GM19455 (cell line): ENCODE measurements at regions not wholly inside any gene's neighbourhood (a gene's known extent, or its start where the extent isn't known, plus 50 kb on each side); places are given as distances from the start of the nearest gene placed in this dataset.
"Not testable (repeated sequence)": the region's sequence is repeated elsewhere in the genome, so short reads cannot be mapped to it uniquely, and the experiment has no call there.

Experiments used
- ATAC-seq: cut with Tn5 transposase; IDR thresholded peaks from one replicate; pipeline ENCODE4 v1.9.1; 2021; ENCODE audit not compliant: unreplicated experiment

GRCh38 chr14:106599209-106599608 is 1072.8 kb downstream of the TMEM121 start:
- ATAC-seq, result no peak

DNA sequence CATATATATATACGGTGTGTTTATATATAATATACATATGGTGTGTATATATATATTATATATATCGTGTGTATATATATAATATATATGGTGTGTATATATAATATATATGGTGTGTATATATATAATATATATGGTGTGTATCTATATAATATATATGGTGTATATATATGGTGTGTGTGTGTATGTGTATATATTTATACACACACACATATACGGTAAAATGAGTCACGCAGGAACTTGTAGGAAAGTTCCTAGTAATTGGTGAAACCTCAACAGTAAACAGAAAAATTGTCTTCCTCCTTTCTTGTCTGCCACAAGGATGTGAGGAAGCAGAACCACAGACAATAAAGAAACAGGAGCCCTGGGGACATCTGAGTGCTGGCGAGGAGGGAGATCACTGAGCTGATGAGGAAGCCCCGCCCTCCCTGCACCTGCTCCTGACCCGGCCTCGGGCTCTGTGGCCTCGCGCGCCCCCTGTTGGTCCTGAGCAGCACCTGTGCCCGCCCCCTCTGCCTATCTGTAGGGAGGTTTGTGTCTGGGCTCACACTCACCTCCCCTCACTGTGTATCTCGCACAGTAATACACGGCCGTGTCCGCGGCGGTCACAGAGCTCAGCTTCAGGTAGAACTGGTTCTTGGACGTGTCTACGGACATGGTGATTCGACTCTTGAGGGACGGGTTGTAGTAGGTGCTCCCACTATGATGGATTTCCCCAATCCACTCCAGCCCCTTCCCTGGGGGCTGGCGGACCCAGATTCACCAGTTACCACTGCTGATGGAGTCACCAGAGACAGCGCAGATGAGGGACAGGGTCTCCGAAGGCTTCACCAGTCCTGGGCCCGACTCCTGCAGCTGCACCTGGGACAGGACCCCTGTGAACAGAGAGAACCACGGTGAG is 1079.4 kb downstream of the TMEM121 start:
- no peak for ATAC-seq

- ATAC-seq, result no peak
Observed at GRCh38 chr14:106606936-106607335, 1080.6 kb downstream of the TMEM121 start.

DNA sequence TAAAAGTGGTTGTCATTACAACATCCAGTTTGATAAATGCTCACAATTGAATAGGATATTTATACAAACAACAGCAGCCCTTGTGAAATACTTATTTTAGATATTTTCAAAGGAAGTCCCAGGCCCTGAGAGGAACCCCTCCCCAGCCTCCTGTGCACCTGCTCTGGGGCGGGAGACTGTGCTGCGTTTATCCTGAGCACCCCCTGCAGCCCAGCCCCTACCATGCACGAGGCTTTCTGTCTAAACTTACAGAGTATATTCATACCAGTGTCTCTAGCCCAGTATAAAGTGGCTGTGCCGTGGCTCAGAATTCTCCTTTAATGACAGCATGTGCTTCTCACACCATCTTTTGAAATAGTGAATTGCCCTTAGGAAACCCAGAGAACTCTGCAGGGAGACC is 1084.3 kb downstream of the TMEM121 start:
- no peak for ATAC-seq

DNA sequence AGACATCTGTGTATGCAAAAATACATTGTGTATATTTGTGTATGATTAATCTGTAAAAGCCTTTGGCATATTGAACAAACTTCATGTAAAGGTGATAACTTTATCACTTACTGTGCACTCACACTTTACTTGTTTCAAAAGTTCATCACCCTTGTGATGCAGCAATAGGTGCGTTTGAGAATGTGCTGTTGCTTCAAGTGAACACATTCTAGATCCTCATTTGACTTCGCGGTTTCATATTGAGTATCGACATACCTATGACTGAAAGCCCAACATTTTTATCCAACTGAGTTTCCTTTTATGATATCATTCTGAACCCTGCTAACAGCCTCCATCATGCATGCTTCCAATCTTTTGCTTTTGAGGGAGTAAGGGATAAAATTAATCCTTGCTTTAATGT is 1086.9 kb downstream of the TMEM121 start:
- no peak for ATAC-seq

DNA sequence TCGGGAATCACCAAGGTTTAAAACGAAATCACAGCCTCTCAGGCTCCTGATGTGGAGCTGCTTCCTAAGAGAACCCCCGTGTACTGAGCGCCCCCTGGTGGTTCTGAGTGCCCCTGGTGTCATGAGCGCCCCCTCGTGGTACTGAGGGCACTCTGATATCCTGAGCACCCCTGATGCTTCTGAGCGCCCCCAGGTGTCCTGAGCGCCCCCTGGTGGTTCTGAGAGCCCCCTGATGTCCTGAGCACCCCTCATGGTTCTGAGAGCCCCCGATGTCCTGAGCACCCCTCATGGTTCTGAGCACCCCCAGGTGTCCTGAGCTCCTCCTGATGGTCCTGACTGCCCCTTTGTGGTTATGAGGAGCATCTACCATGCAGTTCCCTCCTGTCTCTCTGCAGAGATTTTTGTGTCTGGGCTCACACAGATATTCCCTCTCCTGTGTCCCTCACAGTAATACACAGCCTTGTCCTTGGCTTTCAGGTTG is 1092.1 kb downstream of the TMEM121 start:
- not testable (repeated sequence) for ATAC-seq

- no peak for ATAC-seq
Observed at GRCh38 chr14:106619606-106620005, 1093.2 kb downstream of the TMEM121 start.

- ATAC-seq, result no peak
Observed at GRCh38 chr14:106620368-106620767, 1094.0 kb downstream of the TMEM121 start.

DNA sequence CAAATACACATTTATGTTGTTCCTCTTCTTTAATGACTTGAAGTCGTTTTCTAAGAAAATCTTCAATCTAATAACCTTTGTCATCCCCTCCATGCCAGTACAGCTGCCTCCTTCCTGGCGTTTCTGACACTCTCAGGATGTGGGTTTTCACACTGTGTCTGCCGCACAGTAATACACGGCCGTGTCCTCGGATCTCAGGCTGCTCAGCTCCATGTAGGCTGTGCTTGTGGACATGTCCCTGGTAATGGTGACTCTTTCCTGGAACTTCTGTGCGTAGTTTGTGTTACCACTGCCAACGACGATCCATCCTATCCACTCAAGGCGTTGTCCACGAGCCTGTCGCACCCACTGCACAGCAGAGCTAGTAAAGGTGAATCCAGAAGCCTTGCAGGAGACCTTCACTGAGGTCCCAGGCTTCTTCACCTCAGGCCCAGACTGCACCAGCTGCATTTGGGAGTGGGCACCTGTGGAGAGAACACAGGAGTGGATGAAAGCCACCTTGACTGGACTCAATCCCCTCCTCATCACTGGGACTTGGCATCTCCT is 1095.9 kb downstream of the TMEM121 start:
- ATAC-seq, result no peak

DNA sequence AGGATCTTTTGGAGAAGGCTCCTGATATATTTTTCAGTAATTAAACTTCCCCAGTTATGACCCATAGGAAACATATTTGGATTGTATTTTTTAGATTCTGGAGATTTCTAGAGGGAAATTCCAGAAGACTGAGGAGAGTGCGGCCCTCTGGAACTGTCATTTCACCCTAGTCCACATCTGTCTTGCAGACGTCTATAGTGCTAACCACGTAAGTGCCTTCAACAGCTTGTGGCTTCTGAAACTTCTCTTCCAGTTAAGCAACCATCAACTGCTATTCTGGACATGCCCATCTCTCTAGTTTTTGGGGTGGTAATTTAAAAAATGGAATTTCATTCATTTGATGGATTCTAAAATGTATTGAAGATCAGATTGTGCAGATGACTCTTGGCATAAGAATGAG is 1098.8 kb downstream of the TMEM121 start:
- ATAC-seq, result no peak

DNA sequence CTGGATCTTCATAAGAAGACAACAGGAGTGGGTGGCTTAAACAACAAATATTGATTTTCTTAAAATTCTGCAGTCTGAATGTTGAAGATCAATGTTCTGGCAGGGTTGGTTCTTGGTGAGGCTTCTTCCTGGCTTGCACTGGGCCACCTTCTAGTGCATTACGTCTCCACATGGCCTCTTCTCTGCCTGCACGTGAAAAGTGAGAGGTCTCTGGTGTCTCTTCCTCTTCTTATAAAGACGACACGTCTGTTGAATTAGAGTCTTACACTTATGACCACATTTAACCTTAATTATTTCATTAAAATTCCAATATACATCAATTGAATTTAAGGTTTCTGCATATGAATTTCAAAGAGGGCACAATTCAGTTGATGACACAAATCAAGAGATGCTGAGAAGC is 1100.1 kb downstream of the TMEM121 start:
- not testable (repeated sequence) for ATAC-seq

- ATAC-seq, result not testable (repeated sequence)
Observed at GRCh38 chr14:106626942-106627588, 1100.7 kb downstream of the TMEM121 start.

DNA sequence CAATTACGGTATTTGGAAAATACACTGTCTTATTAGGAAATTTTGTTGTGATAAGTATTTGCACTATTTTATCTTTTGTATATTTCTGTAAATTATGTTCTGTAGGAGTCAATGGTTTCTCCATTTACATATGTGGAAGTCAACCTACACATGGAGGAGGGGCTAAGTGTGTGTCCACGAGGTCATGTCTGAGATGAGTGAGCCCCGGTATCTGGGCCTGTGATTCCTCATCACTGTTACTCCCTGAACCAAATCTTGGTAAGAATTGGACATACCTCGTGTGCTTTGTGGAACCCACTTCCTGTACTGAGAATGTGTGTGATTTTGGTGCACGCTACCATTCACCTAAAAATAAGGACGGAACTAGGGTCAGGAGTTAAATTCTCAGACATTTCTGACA is 1105.5 kb downstream of the TMEM121 start:
- ATAC-seq, result no peak

DNA sequence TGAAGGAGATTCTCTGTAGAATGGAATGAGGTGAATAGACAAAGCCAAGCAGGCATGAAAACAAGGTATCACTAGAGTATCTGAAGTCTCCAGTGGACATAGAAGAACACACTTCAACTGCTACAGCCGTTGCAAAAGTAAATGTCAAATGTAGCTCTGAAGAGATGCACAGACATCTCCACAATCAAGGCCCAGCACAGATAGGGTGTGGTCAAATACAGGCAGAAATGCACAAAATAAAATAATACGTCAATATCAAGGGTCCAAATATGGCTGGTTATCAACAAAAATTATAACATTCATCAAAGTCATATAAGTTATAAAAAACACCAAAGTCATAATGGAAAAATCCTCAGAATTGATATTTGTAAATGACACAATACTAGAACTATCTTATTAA is 1107.3 kb downstream of the TMEM121 start:
- no peak for ATAC-seq

GRCh38 chr14:106635569-106635968 is 1109.2 kb downstream of the TMEM121 start:
- ATAC-seq, result no peak

- not testable (repeated sequence) for ATAC-seq
Observed at GRCh38 chr14:106638786-106639452, 1112.5 kb downstream of the TMEM121 start.

- no peak for ATAC-seq
Observed at GRCh38 chr14:106642090-106642489, 1115.7 kb downstream of the TMEM121 start.

- ATAC-seq, result not testable (repeated sequence)
Observed at GRCh38 chr14:106642971-106643370, 1116.6 kb downstream of the TMEM121 start.

DNA sequence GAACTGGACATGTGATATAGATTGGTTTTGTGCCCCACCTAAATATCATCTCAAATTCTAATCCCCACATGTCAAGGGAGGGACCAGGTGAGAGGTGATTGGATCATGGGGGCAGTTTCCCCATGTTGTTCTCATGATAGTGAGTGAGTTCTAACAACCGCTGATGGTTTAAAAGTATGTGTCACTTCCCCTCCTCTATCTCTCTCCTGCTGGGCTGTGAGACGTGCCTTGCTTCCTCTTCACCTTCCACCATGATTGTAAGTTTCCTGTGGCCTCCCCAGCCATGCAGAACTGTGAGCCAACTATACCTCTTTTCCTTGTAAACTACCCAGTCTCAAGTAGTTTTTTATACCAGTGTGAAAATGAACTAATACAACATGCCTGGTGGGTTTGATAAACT is 1122.5 kb downstream of the TMEM121 start:
- not testable (repeated sequence) for ATAC-seq

- ATAC-seq, result no peak
Observed at GRCh38 chr14:106651016-106651415, 1124.6 kb downstream of the TMEM121 start.

DNA sequence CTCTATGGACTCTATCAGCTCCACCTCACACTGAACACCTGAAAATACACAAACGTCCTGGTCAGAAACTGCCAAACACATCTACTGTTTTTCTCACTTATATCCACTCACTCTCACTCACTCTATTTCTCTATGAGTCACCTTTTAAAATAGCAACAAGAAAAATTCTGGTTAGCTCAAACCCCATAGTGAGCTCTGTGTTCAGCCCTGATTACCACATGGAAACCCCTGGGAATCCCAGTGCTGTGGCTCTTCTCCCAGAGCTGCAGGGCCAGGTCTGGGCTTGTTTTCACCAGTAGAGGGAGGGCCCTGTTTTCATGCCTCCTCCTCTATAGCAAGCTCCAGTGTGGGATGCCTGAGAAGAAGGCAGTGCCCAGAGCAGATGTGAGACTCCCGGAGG is 1126.1 kb downstream of the TMEM121 start:
- no peak for ATAC-seq
